Trophoblast cell (in vitro differentiated cells and primary cell): ENCODE measurements at regions not wholly inside any gene's neighbourhood (a gene's known extent, or its start where the extent isn't known, plus 50 kb on each side); places are given as distances from the start of the nearest gene placed in this dataset.
"Not testable (repeated sequence)": the region's sequence is repeated elsewhere in the genome, so short reads cannot be mapped to it uniquely, and the experiment has no call there.

Experiments
- DNase-seq, 2 donors: peaks; one replicate each; pipeline ENCODE4 v3.0.0-alpha.2; 2016
- H2AFZ ChIP-seq: 2 replicates; pipeline ENCODE4 v1.6.1; 2013; ENCODE audit warnings: low read length, moderate library complexity, mild to moderate bottlenecking; ENCODE audit not compliant: insufficient read depth, poor library complexity
- H2AK5ac ChIP-seq: 2 replicates; pipeline ENCODE4 v1.6.1; 2013; ENCODE audit warnings: mild to moderate bottlenecking, low read length
- H2BK120ac ChIP-seq: 2 replicates; pipeline ENCODE4 v1.6.1; 2013; ENCODE audit warnings: low read length, mild to moderate bottlenecking, moderate library complexity; ENCODE audit not compliant: insufficient read depth, poor library complexity
- H2BK12ac ChIP-seq: 2 replicates; pipeline ENCODE4 v1.6.1; 2013; ENCODE audit warnings: mild to moderate bottlenecking, low read length, moderate library complexity
- H2BK5ac ChIP-seq: 2 replicates; pipeline ENCODE4 v1.6.1; 2013; ENCODE audit warnings: low read length, low read depth, moderate library complexity, mild to moderate bottlenecking; ENCODE audit not compliant: poor library complexity
- H3K14ac ChIP-seq: 2 replicates; pipeline ENCODE4 v1.6.1; 2013; ENCODE audit warnings: mild to moderate bottlenecking, low read length
- H3K18ac ChIP-seq: 2 replicates; pipeline ENCODE4 v1.6.1; 2013; ENCODE audit warnings: mild to moderate bottlenecking, low read length
- H3K23ac ChIP-seq: 2 replicates; pipeline ENCODE4 v1.6.1; 2013; ENCODE audit warnings: low read length
- H3K27ac ChIP-seq: 2 replicates; pipeline ENCODE4 v1.5.1; 2013; ENCODE audit warnings: low read depth, mild to moderate bottlenecking, inconsistent platforms, low read length, moderate library complexity
- H3K27me3 ChIP-seq: 2 replicates; pipeline ENCODE4 v1.6.1; 2013; ENCODE audit warnings: inconsistent platforms, mild to moderate bottlenecking, low read length, moderate library complexity; ENCODE audit not compliant: insufficient read depth
- H3K36me3 ChIP-seq, 2 experiments: 1 replicate in 1 of 2; 2 replicates in 1 of 2; pipeline ENCODE4 v1.6.1; 2013; ENCODE audit warnings: low read length in 2 of 2, mild to moderate bottlenecking in 2 of 2, moderate library complexity in 1 of 2; ENCODE audit not compliant: insufficient read depth in 2 of 2, control insufficient read depth in 1 of 2
- H3K4ac ChIP-seq: 2 replicates; pipeline ENCODE4 v1.6.1; 2013; ENCODE audit warnings: low read depth, mild to moderate bottlenecking, low read length, moderate library complexity
- H3K4me1 ChIP-seq, 2 experiments: 1 replicate in 1 of 2; 2 replicates in 1 of 2; pipeline ENCODE4 v1.6.1; 2013; ENCODE audit warnings: low read length in 2 of 2, mild to moderate bottlenecking in 2 of 2, moderate library complexity in 1 of 2; ENCODE audit not compliant: insufficient read depth in 2 of 2, control insufficient read depth in 1 of 2
- H3K4me2 ChIP-seq: 2 replicates; pipeline ENCODE4 v1.6.1; 2013; ENCODE audit warnings: inconsistent platforms, mild to moderate bottlenecking, low read length, moderate library complexity
- H3K4me3 ChIP-seq: 2 replicates; pipeline ENCODE4 v1.5.1; 2013; ENCODE audit warnings: mild to moderate bottlenecking, low read depth, low read length, inconsistent platforms
- H3K79me1 ChIP-seq: one replicate; pipeline ENCODE4 v1.6.1; 2013; ENCODE audit warnings: low read length
- H3K79me2 ChIP-seq: 2 replicates; pipeline ENCODE4 v1.6.1; 2013; ENCODE audit warnings: low read length, mild to moderate bottlenecking; ENCODE audit not compliant: control insufficient read depth, insufficient read depth, poor library complexity
- H3K9ac ChIP-seq: 2 replicates; pipeline ENCODE4 v1.6.1; 2013; ENCODE audit warnings: mild to moderate bottlenecking, low read length
- H3K9me3 ChIP-seq: 2 replicates; pipeline ENCODE4 v1.6.1; 2013; ENCODE audit warnings: low read depth, mild to moderate bottlenecking, control low read depth, inconsistent platforms, low read length; ENCODE audit not compliant: insufficient read depth
- H4K12ac ChIP-seq: 2 replicates; pipeline ENCODE4 v1.6.1; 2013; ENCODE audit warnings: low read depth, mild to moderate bottlenecking, low read length, moderate library complexity
- H4K8ac ChIP-seq: 2 replicates; pipeline ENCODE4 v1.6.1; 2013; ENCODE audit warnings: low read depth, mild to moderate bottlenecking, low read length, moderate library complexity
- H4K91ac ChIP-seq: one replicate; pipeline ENCODE4 v1.6.1; 2013; ENCODE audit warnings: low read depth, mild to moderate bottlenecking, low read length, moderate library complexity
- WGBS: extraction: QIAGEN DNeasy Blood & Tissue Kit; methylation state at CpG from one replicate; pipeline ENCODE4 v1.1.7; 2013; ENCODE audit warnings: missing lambda C conversion rate; ENCODE audit not compliant: insufficient read length, insufficient coverage; ENCODE audit errors: extremely low coverage; 5-methylcytosine and 5-hydroxymethylcytosine counted together

GRCh38 chr15:20204177-20204866 lies 337.3 kb downstream of the GOLGA6L6 start:
- H2BK12ac ChIP-seq, H3K27ac ChIP-seq, H3K79me2 ChIP-seq, H3K18ac ChIP-seq, H2AK5ac ChIP-seq, H3K14ac ChIP-seq, H3K23ac ChIP-seq, H3K36me3 ChIP-seq, H3K9ac ChIP-seq, H3K4me1 ChIP-seq, H2BK5ac ChIP-seq, H2BK120ac ChIP-seq, H4K91ac ChIP-seq, H2AFZ ChIP-seq, DNase-seq, H3K79me1 ChIP-seq, H4K8ac ChIP-seq, H3K27me3 ChIP-seq, H3K4me2 ChIP-seq, H4K12ac ChIP-seq, H3K4ac ChIP-seq, H3K4me3 ChIP-seq: not testable (repeated sequence)
- no CpG with 5 or more reads among the region's 20 CpGs for whole genome bisulfite sequencing
- H3K9me3 ChIP-seq, result peaks cover 11% of the 10 kb centered on the region

- not testable (repeated sequence) for H4K12ac ChIP-seq, H2AK5ac ChIP-seq, H3K4ac ChIP-seq, H3K4me3 ChIP-seq, H2BK12ac ChIP-seq, H2BK120ac ChIP-seq, H3K36me3 ChIP-seq, H2AFZ ChIP-seq, H3K27me3 ChIP-seq, H3K14ac ChIP-seq, H3K23ac ChIP-seq, DNase-seq, H3K18ac ChIP-seq, H3K4me2 ChIP-seq, H3K79me2 ChIP-seq, H3K9ac ChIP-seq, H4K8ac ChIP-seq, H3K27ac ChIP-seq, H3K79me1 ChIP-seq, H2BK5ac ChIP-seq, H4K91ac ChIP-seq, H3K4me1 ChIP-seq
- WGBS, result no CpG with 5 or more reads among the region's 29 CpGs
- peaks cover 11% of the 10 kb centered on the region for H3K9me3 ChIP-seq
These were observed 337.9 kb downstream of the GOLGA6L6 start for GRCh38 chr15:20203649-20204150.

GRCh38 chr15:20194591-20195198 lies 346.9 kb downstream of the GOLGA6L6 start:
- H3K18ac ChIP-seq, H3K4me2 ChIP-seq, H3K79me2 ChIP-seq, H3K14ac ChIP-seq, H2AK5ac ChIP-seq, H3K9me3 ChIP-seq, H3K23ac ChIP-seq, H3K4ac ChIP-seq, H2BK120ac ChIP-seq, H3K4me1 ChIP-seq, H3K9ac ChIP-seq, H3K4me3 ChIP-seq, H2BK12ac ChIP-seq, H2AFZ ChIP-seq, H4K8ac ChIP-seq, H3K27ac ChIP-seq, H4K12ac ChIP-seq, H2BK5ac ChIP-seq, H4K91ac ChIP-seq, H3K79me1 ChIP-seq, H3K36me3 ChIP-seq, H3K27me3 ChIP-seq: not testable (repeated sequence)
- DNase-seq, result peak in 1 of 2 donors; percentile 16
- WGBS, result no CpG with 5 or more reads among the region's 4 CpGs

DNA sequence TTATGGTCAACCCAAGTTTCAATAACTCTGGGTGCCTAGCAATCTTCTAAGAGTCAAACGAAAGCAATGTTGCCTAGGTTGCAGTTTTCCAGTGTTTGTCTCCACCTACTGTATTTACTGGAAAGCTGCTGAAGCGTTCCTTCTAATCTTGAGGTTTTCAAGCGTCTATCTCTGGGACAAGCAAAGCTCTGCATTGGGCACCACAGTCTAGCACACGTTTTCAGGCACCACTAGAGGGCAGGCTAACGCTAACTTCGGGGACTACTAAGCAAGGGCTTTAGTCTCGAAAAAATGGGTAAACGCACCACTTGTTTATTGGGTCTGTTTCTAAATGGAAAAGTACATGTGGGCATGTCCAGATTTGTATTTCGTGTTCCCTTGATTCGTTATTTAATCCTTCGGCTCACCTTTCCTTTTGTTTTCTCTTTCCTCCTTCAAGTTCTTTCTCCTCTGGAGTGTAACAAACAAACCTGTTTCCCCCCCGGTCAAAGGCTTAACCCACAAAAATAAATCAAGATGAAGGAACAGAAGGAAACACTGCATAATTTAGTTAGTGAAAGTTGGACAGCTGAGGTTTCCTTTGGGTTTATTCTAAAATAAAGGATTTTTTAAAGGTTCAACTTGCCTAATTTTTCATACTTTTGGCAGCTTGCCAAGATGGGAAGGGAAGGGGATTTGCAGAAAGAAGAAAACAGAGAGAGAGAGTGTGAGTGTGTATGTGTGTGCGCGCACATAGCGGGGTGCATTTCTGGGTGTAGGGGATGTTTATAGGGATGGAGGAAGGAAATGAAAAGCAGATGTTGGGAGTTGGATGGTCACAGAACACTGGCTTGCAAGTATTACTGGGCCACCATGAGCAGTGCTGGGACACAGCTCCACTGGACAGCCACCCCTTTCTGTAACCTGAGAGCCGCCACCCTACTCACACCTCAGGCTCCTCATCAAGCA lies 348.3 kb downstream of the GOLGA6L6 start:
- not testable (repeated sequence) for H3K36me3 ChIP-seq, H3K27me3 ChIP-seq, H2AK5ac ChIP-seq, H2BK12ac ChIP-seq, H3K18ac ChIP-seq, H3K9ac ChIP-seq, H3K4ac ChIP-seq, H3K79me2 ChIP-seq, H3K79me1 ChIP-seq, H2AFZ ChIP-seq, H4K8ac ChIP-seq, H3K4me2 ChIP-seq, H3K4me3 ChIP-seq, H3K14ac ChIP-seq, H2BK5ac ChIP-seq, H4K12ac ChIP-seq, H2BK120ac ChIP-seq, H3K27ac ChIP-seq, H4K91ac ChIP-seq, H3K9me3 ChIP-seq, H3K4me1 ChIP-seq, H3K23ac ChIP-seq
- WGBS, result no CpG with 5 or more reads among the region's 16 CpGs
- peak; percentile 19 to 61 for DNase-seq
